SK-N-SH treated with all-trans-retinoic acid at 6 μM for 48 hours (cell line): ENCODE measurements at regions not wholly inside any gene's neighbourhood (a gene's known extent, or its start where the extent isn't known, plus 50 kb on each side); places are given as distances from the start of the nearest gene placed in this dataset.

Experiments used
- ATAC-seq: fragments of 200-7000 bp; cut with Tn5 transposase; 3 replicates; pipeline ENCODE4 v1.9.1; 2020; ENCODE audit warnings: mild to moderate bottlenecking, moderate library complexity
- ARNTL ChIP-seq: fragments of 450-650 bp; formaldehyde crosslinking; IDR thresholded peaks from 2 replicates; pipeline ENCODE4 v1.5.0; 2020; ENCODE audit warnings: low read depth, mild to moderate bottlenecking, moderate library complexity, borderline replicate concordance
- BACH2 ChIP-seq: fragments of 250-450 bp; sonication (Bioruptor Pico); IDR thresholded peaks from 2 replicates; pipeline ENCODE4 v1.9.0; 2021; ENCODE audit warnings: mild to moderate bottlenecking, borderline replicate concordance
- CSDC2 ChIP-seq: fragments of 250-450 bp; sonication (Bioruptor Pico); IDR thresholded peaks from 2 replicates; pipeline ENCODE4 v1.5.0; 2020; ENCODE audit warnings: mild to moderate bottlenecking, moderate library complexity
- GLIS3 ChIP-seq: fragments of 250-450 bp; sonication (Bioruptor Pico); IDR thresholded peaks from 2 replicates; pipeline ENCODE4 v1.5.0; 2020; ENCODE audit warnings: mild to moderate bottlenecking, moderate library complexity
- OSR1 ChIP-seq: fragments of 250-450 bp; sonication (Bioruptor Pico); IDR thresholded peaks from 2 replicates; pipeline ENCODE4 v1.8.0; 2022; ENCODE audit warnings: moderate library complexity, mild to moderate bottlenecking, inconsistent platforms
- PPARA ChIP-seq: fragments of 250-450 bp; sonication (Bioruptor Pico); IDR thresholded peaks from 2 replicates; pipeline ENCODE4 v1.5.0; 2020; ENCODE audit warnings: mild to moderate bottlenecking, borderline replicate concordance
- RARB ChIP-seq: fragments of 250-450 bp; sonication (Bioruptor Pico); IDR thresholded peaks from 2 replicates; pipeline ENCODE4 v1.8.0; 2021; ENCODE audit warnings: mild to moderate bottlenecking, moderate library complexity
- SNAI2 ChIP-seq: fragments of 250-450 bp; sonication (Bioruptor Pico); IDR thresholded peaks from 2 replicates; pipeline ENCODE4 v1.5.0; 2020; ENCODE audit warnings: mild to moderate bottlenecking, moderate library complexity
- TCF4 ChIP-seq: fragments of 250-450 bp; sonication (Bioruptor Pico); IDR thresholded peaks from 2 replicates; pipeline ENCODE4 v1.8.0; 2021; ENCODE audit warnings: mild to moderate bottlenecking, moderate library complexity, borderline replicate concordance
- ZC3H10 ChIP-seq: fragments of 250-450 bp; sonication (Bioruptor Pico); IDR thresholded peaks from 2 replicates; pipeline ENCODE4 v1.5.1; 2021; ENCODE audit warnings: mild to moderate bottlenecking, moderate library complexity
- ZFP3 ChIP-seq: fragments of 250-450 bp; sonication (Bioruptor Pico); IDR thresholded peaks from 2 replicates; pipeline ENCODE4 v1.5.0; 2020; ENCODE audit warnings: mild to moderate bottlenecking, moderate library complexity
- ZFP30 ChIP-seq: fragments of 450-650 bp; formaldehyde crosslinking; IDR thresholded peaks from 2 replicates; pipeline ENCODE4 v1.5.0; 2022; ENCODE audit warnings: mild to moderate bottlenecking, moderate library complexity
- ZNF565 ChIP-seq: fragments of 450-650 bp; formaldehyde crosslinking; conservative IDR thresholded peaks from 2 replicates; pipeline ENCODE4 v1.5.0; 2020; ENCODE audit warnings: low read depth, mild to moderate bottlenecking, moderate library complexity
- ZNF70 ChIP-seq: fragments of 450-650 bp; formaldehyde crosslinking; IDR thresholded peaks from 2 replicates; pipeline ENCODE4 v1.5.0; 2020; ENCODE audit warnings: mild to moderate bottlenecking, moderate library complexity
- ZNF8 ChIP-seq: fragments of 450-650 bp; formaldehyde crosslinking; IDR thresholded peaks from 2 replicates; pipeline ENCODE4 v1.5.0; 2020; ENCODE audit warnings: mild to moderate bottlenecking, moderate library complexity
- TF ChIP-seq, protein P1 (sequence below): fragments of 250-450 bp; sonication (Bioruptor Pico); IDR thresholded peaks from 2 replicates; pipeline ENCODE4 v1.8.0; 2020; ENCODE audit warnings: mild to moderate bottlenecking, moderate library complexity, borderline replicate concordance
- TF ChIP-seq, protein P2 (sequence below): fragments of 250-450 bp; sonication (Bioruptor Pico); IDR thresholded peaks from 2 replicates; pipeline ENCODE4 v1.5.1; 2020; ENCODE audit warnings: low read depth, mild to moderate bottlenecking, moderate library complexity
- TF ChIP-seq, protein P3 (sequence below): fragments of 250-450 bp; sonication (Bioruptor Pico); IDR thresholded peaks from 2 replicates; pipeline ENCODE4 v1.5.1; 2021; ENCODE audit warnings: mild to moderate bottlenecking, moderate library complexity
- TF ChIP-seq, protein P4 (sequence below): fragments of 250-450 bp; sonication (Bioruptor Pico); IDR thresholded peaks from 2 replicates; pipeline ENCODE4 v1.8.0; 2021; ENCODE audit warnings: low read depth, mild to moderate bottlenecking, moderate library complexity, borderline replicate concordance

DNA sequence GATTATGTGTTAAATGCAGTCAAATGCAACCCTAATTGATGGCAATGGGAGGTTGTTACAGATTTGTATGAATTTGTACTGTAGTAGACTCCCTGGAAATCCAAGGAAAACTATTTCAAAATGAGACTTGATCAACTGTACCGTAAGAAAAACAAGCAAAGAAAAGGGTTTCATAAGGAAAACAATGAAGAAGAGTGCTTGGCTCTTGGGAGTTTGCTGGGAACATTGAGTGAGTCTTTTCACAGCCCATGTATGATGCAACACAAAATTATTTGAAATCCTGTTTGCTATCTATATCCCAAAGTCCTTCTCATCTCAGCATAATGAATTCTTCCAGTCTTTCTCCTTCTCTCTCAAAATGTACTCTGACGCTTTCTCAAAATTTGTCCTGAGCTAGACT is 67.0 kb upstream of the OSR1 start (continued):
- TF ChIP-seq, protein P1, sequence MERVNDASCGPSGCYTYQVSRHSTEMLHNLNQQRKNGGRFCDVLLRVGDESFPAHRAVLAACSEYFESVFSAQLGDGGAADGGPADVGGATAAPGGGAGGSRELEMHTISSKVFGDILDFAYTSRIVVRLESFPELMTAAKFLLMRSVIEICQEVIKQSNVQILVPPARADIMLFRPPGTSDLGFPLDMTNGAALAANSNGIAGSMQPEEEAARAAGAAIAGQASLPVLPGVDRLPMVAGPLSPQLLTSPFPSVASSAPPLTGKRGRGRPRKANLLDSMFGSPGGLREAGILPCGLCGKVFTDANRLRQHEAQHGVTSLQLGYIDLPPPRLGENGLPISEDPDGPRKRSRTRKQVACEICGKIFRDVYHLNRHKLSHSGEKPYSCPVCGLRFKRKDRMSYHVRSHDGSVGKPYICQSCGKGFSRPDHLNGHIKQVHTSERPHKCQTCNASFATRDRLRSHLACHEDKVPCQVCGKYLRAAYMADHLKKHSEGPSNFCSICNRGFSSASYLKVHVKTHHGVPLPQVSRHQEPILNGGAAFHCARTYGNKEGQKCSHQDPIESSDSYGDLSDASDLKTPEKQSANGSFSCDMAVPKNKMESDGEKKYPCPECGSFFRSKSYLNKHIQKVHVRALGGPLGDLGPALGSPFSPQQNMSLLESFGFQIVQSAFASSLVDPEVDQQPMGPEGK: no peak

DNA sequence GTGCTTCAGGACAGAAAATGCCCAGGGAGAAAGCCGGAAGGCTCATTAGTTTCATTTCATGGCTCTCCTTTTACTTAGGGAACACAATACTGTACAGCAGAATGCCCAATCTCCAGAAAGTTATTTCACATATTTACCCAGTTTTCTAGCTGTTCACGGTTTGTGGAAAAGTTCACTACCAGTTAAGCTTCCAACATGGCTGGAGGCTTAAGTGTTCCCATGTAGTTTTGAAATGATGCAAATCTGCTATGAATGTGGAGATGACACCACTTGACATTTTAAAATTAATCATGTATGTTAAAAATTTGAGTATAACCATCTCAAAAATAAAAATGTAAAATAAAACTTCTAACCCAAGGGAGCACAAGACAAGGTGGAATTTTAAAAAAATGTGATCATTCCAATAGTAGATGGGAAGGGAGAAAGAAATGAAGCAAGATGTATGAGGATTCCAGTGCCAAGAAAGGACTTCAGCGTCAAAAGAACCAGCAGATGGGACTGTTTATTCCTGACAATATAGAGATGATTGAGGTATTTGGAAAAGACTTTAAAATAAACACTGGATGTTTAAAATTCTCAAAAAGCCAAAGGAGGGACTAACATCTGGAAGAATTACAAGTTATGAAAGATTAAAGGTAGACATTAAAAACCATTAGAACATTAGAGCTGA is 60.9 kb upstream of the OSR1 start:
- no peak for ATAC-seq
- TF ChIP-seq GLIS3 (CRISPR knock-in tag) (no peak), ARNTL (CRISPR knock-in tag) (no peak), RARB (CRISPR knock-in tag) (no peak), BACH2 (CRISPR knock-in tag) (no peak), TCF4 (no peak), SNAI2 (CRISPR knock-in tag) (no peak), OSR1 (CRISPR knock-in tag) (no peak), ZNF70 (CRISPR knock-in tag) (no peak), PPARA (CRISPR knock-in tag) (no peak), ZFP3 (no peak), ZFP30 (CRISPR knock-in tag) (no peak), ZC3H10 (no peak)
- TF ChIP-seq, protein P1: no peak
- TF ChIP-seq, protein P2, sequence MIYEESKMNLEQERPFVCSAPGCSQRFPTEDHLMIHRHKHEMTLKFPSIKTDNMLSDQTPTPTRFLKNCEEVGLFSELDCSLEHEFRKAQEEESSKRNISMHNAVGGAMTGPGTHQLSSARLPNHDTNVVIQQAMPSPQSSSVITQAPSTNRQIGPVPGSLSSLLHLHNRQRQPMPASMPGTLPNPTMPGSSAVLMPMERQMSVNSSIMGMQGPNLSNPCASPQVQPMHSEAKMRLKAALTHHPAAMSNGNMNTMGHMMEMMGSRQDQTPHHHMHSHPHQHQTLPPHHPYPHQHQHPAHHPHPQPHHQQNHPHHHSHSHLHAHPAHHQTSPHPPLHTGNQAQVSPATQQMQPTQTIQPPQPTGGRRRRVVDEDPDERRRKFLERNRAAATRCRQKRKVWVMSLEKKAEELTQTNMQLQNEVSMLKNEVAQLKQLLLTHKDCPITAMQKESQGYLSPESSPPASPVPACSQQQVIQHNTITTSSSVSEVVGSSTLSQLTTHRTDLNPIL (CRISPR knock-in tag): no peak
- TF ChIP-seq, protein P3, sequence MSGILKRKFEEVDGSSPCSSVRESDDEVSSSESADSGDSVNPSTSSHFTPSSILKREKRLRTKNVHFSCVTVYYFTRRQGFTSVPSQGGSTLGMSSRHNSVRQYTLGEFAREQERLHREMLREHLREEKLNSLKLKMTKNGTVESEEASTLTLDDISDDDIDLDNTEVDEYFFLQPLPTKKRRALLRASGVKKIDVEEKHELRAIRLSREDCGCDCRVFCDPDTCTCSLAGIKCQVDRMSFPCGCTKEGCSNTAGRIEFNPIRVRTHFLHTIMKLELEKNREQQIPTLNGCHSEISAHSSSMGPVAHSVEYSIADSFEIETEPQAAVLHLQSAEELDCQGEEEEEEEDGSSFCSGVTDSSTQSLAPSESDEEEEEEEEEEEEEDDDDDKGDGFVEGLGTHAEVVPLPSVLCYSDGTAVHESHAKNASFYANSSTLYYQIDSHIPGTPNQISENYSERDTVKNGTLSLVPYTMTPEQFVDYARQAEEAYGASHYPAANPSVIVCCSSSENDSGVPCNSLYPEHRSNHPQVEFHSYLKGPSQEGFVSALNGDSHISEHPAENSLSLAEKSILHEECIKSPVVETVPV (CRISPR knock-in tag): no peak

DNA sequence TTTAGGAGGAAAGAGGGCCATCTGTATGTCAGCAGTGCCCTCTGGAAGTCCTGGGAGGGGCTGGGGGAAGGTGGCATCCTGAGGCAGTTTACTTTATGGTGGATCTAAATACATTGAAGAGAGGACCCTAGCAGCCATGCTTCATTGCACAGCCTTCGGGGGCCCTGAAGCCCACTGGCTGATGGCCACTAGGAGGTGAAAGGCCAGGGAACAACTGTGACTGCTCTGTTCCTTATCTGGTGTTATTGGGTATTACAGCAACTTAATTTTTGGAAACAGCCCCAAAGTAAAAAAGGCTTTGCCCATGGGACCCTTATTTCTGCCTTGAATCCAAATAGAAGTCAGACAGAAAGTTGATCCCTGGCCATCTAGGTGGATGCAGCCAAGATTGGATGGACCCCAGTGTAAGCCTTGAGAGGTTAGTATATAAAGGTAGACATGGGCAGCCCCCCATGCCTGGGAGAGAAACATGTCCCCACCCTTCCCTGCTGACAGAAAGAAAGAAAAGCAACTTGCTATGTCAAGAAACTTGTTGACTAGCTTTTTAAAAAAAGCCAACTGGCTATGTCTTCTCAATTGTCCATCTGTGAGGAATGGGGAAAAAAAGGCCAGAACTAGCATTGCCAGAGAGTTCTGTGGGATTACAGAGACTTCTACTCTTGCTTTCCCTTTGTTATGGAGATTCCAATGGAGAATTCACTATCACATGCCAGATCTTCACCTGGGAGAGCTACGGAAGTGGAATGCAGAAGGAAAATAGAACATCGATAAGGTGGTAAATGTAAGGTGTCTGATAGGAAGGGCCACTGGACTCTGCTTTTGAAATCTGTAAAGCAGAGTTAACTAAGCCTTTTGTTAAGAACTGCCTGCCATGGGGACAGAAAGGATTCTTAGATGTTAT is 58.6 kb upstream of the OSR1 start:
- TF ChIP-seq ARNTL (CRISPR knock-in tag) (no peak), ZFP3 (no peak), ZNF8 (CRISPR knock-in tag) (no peak), ZNF565 (CRISPR knock-in tag) (no peak), CSDC2 (no peak), ZNF70 (CRISPR knock-in tag) (no peak), RARB (CRISPR knock-in tag) (no peak), ZFP30 (CRISPR knock-in tag) (no peak)
- TF ChIP-seq, protein P4, sequence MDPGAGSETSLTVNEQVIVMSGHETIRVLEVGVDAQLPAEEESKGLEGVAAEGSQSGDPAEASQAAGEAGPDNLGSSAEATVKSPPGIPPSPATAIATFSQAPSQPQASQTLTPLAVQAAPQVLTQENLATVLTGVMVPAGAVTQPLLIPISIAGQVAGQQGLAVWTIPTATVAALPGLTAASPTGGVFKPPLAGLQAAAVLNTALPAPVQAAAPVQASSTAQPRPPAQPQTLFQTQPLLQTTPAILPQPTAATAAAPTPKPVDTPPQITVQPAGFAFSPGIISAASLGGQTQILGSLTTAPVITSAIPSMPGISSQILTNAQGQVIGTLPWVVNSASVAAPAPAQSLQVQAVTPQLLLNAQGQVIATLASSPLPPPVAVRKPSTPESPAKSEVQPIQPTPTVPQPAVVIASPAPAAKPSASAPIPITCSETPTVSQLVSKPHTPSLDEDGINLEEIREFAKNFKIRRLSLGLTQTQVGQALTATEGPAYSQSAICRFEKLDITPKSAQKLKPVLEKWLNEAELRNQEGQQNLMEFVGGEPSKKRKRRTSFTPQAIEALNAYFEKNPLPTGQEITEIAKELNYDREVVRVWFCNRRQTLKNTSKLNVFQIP (CRISPR knock-in tag): no peak
- TF ChIP-seq, protein P1: no peak
- TF ChIP-seq, protein P2 (CRISPR knock-in tag): no peak
- TF ChIP-seq, protein P3 (CRISPR knock-in tag): no peak
- no peak for ATAC-seq
